ENCODE measurements at regions not wholly inside any gene's neighbourhood (a gene's known extent, or its start where the extent isn't known, plus 50 kb on each side); places are given as distances from the start of the nearest gene placed in this dataset.
"Not testable (repeated sequence)": the region's sequence is repeated elsewhere in the genome, so short reads cannot be mapped to it uniquely, and the experiment has no call there.

DNA sequence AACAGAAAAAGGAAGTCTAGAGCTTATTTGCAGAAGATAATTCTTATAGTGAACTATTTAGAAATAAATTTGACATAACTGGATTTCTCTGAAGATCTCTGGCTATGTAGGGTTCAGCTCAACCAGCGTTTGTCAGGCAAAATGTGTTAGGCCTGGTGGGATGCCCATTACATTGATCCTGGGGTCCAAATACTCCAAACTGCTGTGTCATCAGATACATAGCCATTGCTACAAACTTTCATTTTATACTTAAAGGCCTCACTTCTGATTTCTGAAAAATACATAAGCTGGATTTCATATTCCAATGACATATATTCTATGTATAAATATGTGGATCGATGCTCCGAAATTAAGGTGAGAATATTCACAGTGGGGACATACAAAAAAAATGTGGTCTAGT, 1958.9 kb upstream of the TENM3 start:
- Mint-ChIP-seq H3K27ac (no peak overlapping the region), H3K4me1 (peaks cover 0 to 7% of the 10 kb centered on the region in 2 donors)

DNA sequence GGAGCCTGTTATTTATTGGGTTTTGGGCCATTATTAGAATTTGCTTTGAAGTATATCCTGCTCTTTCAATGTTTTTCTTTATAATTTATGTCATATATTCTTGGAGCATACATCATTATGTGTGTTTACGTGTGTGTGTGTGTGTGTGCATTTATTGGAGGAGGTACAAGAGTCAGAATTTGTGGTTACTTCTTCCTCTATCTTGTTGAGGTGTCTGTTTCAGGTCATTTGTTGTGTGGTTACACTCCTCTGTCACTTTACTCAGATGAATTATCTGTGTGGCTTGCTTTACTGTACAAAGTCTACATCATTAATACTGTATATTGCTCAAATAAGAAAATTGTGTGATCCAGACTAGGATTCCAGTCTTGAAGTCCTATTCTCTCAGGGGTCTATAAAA, 1957.4 kb upstream of the TENM3 start:
- Mint-ChIP-seq H3K9me3 (peaks cover 2 to 53% (median 4%) of the 10 kb centered on the region in 6 donors), H3K4me3 (no peak overlapping the region), H3K27me3 (ENCODE audit: low read depth in 3 of 3) (peaks cover 0 to 1% (median 0%) of the 10 kb centered on the region in 3 donors), H3K27ac (no peak overlapping the region), H3K4me1 (peaks cover 0 to 7% of the 10 kb centered on the region in 2 donors), H3K36me3 (peaks cover 0 to 4% (median 0%) of the 10 kb centered on the region in 3 donors)
- no peak for DNase-seq

More for the DNA sequence above, 1958.9 kb upstream of the TENM3 start:
- peaks cover 0 to 41% (median 3%) of the 10 kb centered on the region in 6 donors for H3K9me3 Mint-ChIP-seq
- no peak overlapping the region for H3K4me3 Mint-ChIP-seq
- peaks cover 0 to 4% (median 0%) of the 10 kb centered on the region in 3 donors for H3K36me3 Mint-ChIP-seq
- no peak for DNase-seq
- H3K27me3 Mint-ChIP-seq (ENCODE audit: low read depth in 3 of 3), result no peaks in the 10 kb centered on the region

DNA sequence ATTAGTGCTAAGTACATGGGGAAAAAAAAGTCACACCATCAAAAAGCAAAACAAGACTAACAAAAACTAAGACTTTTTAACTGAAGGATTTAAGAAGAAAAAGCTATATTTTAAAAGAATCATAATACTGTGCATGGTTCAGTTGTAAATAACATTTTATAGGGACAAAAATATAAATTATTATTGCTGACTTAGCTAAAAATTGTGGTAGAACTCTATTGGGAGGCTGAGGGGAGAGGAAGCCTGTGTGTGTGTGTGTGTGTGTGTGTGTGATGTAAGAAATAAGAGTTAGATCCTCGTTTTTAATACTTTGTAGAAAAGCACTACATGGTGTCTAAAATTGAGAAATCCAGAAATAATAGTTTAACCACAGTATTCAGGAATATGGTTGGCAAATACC, 1950.9 kb upstream of the TENM3 start:
- Mint-ChIP-seq H3K9me3 (peaks cover 2 to 43% (median 5%) of the 10 kb centered on the region in 6 donors), H3K27ac (no peak overlapping the region), H3K27me3 (ENCODE audit: low read depth in 3 of 3) (peaks cover 0 to 1% (median 0%) of the 10 kb centered on the region in 3 donors), H3K36me3 (no peaks in the 10 kb centered on the region), H3K4me1 (no peaks in the 10 kb centered on the region), H3K4me3 (no peak overlapping the region)
- DNase-seq, result no peak

DNA sequence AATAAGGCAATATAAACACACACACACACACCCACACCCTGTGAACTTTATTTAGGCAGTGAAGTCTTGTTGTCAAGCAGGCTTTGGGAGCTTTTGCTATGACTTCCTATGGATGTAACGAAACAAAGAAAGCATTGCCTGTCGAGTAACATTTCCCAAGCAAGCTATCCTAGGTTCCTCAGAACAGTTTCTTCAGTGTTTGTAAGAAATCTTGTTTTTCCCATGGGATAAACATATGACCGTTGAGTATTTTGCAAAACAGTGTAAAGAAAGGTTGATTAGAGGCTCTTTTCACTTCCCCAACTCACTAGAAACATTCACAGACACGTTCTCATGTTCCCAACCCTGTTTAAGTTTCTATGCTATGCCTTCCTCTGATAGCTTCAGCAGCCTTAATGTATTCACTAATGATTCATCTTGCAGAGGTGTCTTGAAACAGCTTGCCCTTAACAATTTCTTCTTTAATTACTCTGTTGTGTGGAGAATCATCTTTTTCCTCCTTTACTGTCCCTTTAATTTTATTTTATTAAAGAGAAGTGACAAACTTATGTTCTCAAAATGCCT, 1947.1 kb upstream of the TENM3 start:
- Mint-ChIP-seq H3K4me3 (no peak overlapping the region), H3K27ac (no peak overlapping the region), H3K27me3 (ENCODE audit: low read depth in 3 of 3) (peaks cover 0 to 3% (median 2%) of the 10 kb centered on the region in 3 donors), H3K36me3 (no peaks in the 10 kb centered on the region), H3K4me1 (no peaks in the 10 kb centered on the region), H3K9me3 (peaks cover 2 to 52% (median 14%) of the 10 kb centered on the region in 6 donors)
- no peak for DNase-seq

DNA sequence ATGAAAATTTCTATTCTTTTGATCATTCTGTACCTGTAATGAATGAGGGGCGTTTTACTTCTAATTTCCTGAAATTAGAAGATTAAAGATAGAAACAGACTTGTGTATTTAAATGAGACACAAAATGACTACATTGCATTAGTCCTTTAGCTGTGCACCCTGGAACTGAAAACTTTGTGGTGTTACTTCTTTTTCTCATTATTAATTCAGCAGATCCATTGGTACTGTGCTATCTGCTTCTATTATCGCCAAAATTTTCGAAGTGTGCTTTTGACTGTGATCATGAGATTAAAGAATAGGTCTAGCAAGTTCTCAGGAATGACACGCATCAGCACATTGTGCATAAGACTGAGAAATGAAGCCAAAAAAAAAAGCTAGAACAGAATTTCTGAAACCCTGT, 1938.9 kb upstream of the TENM3 start:
- H3K9me3 Mint-ChIP-seq, result peaks cover 5 to 48% (median 12%) of the 10 kb centered on the region in 6 donors
- no peak overlapping the region for H3K27ac Mint-ChIP-seq
- H3K36me3 Mint-ChIP-seq, result no peaks in the 10 kb centered on the region
- H3K4me3 Mint-ChIP-seq, result no peak overlapping the region
- DNase-seq, result no peak
- H3K4me1 Mint-ChIP-seq, result no peaks in the 10 kb centered on the region
- peaks cover 0 to 2% (median 0%) of the 10 kb centered on the region in 3 donors for H3K27me3 Mint-ChIP-seq (ENCODE audit: low read depth in 3 of 3)

DNA sequence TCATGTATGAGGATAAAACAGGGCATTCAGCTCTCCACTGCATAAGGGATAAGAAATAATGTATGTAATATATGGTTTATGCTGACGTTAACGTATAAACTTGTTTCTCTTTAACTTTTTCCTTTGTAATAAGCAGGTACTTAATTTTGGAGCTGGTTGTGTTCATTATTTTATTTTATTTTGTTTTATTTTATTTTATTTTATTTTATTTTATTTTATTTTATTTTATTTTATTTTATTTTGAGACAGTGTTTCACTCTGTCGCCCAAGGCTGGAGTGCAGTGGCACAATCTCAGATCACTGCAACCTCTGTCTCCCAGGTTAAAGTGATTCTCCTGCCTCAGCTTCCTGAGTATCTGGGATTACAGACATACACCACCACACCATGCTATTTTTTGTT, 1932.6 kb upstream of the TENM3 start:
- no peak for DNase-seq
- Mint-ChIP-seq H3K9me3 (peaks cover 4 to 62% (median 11%) of the 10 kb centered on the region in 6 donors), H3K4me1 (no peaks in the 10 kb centered on the region), H3K27ac (no peak overlapping the region), H3K36me3 (no peaks in the 10 kb centered on the region), H3K27me3 (ENCODE audit: low read depth in 3 of 3) (no peaks in the 10 kb centered on the region), H3K4me3 (no peak overlapping the region)

DNA sequence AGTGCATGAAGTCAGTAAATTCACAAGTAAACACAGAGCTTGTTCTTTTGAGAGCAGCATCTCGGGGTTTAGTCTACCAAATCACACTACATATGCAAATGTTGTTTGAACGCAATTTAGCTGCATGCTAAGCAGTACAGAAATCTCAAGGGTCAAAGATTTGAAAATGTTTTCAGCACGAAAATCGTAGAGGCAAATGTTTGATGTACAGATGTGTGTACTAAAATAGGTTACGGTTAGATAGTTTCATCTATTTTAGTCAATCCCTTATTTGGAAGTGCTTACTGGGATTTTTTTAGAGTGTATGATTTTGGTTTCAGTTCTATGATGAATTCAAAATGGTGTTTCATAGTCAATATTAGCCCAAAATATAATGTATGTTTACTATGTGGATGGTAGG, 1928.2 kb upstream of the TENM3 start:
- Mint-ChIP-seq H3K27ac (no peak overlapping the region), H3K4me1 (no peaks in the 10 kb centered on the region), H3K9me3 (peaks cover 3 to 49% (median 10%) of the 10 kb centered on the region in 6 donors), H3K4me3 (no peak overlapping the region), H3K36me3 (peaks cover 0 to 5% (median 0%) of the 10 kb centered on the region in 3 donors), H3K27me3 (ENCODE audit: low read depth in 3 of 3) (no peaks in the 10 kb centered on the region)
- no peak for DNase-seq

DNA sequence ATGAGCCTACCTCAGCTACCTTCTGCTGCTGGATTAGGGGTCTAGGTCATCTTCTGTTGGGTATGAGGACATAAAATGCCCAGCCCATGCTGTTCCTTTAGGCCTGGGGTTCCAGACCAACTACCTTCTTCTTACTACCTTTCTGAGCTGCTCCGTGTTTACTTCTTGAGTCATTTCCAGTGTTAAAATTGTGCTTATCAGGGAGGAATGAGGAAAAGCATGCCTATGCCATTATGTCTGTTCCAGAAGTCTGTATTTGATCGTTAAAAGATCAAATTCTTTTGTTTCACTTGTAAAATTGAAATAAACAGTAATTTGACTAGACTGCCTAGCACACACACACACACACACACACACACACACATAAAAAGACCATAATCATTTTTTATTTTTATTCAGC, 1912.7 kb upstream of the TENM3 start:
- H3K27me3 Mint-ChIP-seq (ENCODE audit: low read depth in 3 of 3), result no peaks in the 10 kb centered on the region
- peaks cover 0 to 45% (median 15%) of the 10 kb centered on the region in 6 donors for H3K9me3 Mint-ChIP-seq
- no peak overlapping the region for H3K27ac Mint-ChIP-seq
- DNase-seq, result no peak
- no peaks in the 10 kb centered on the region for H3K36me3 Mint-ChIP-seq
- H3K4me1 Mint-ChIP-seq, result no peaks in the 10 kb centered on the region
- no peak overlapping the region for H3K4me3 Mint-ChIP-seq

DNA sequence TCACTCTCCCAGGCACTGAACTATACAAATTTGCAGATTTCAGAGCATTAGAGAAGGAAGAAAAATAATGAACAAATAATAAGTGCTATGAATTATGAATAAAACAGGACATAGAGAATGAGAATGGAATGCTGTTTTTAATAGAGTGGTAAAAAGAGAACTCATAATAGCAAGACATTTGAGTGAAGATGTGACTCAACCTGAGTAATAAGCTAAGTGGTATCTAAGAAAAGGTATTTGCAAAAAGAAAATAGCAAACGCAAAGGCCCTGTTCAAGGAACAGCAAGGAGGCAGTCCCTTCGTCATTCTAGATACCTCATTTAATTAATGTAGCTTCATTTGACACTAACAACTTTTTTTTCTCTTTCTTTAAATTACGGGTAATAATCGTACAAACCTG, 1910.0 kb upstream of the TENM3 start:
- Mint-ChIP-seq H3K9me3 (peaks cover 1 to 49% (median 15%) of the 10 kb centered on the region in 6 donors), H3K4me3 (no peak overlapping the region), H3K27ac (no peak overlapping the region), H3K4me1 (no peaks in the 10 kb centered on the region), H3K27me3 (ENCODE audit: low read depth in 3 of 3) (no peaks in the 10 kb centered on the region), H3K36me3 (no peaks in the 10 kb centered on the region)
- DNase-seq, result no peak

DNA sequence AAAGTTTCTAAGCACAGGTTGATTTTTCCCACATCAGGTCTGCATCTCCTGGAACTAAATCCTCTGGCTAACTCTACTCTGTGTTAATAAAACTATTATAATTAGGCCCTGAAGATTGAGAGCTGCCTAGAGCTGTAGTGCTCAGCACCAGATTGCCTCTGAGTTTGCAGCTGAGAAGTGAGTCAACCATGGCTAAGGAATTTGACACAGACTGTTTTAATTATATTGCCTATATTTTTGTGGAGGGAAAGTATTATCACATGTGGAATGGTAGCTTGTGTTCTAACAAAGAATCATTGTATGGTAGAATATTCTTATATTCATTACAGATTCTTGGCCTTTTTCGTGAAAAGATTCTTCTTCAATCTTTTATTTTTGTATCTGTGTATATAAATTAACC, 1907.6 kb upstream of the TENM3 start:
- H3K4me1 Mint-ChIP-seq, result no peaks in the 10 kb centered on the region
- no peaks in the 10 kb centered on the region for H3K36me3 Mint-ChIP-seq
- no peak overlapping the region for H3K4me3 Mint-ChIP-seq
- peaks cover 1 to 46% (median 12%) of the 10 kb centered on the region in 6 donors for H3K9me3 Mint-ChIP-seq
- H3K27me3 Mint-ChIP-seq (ENCODE audit: low read depth in 3 of 3), result no peaks in the 10 kb centered on the region
- no peak overlapping the region for H3K27ac Mint-ChIP-seq
- no peak for DNase-seq

DNA sequence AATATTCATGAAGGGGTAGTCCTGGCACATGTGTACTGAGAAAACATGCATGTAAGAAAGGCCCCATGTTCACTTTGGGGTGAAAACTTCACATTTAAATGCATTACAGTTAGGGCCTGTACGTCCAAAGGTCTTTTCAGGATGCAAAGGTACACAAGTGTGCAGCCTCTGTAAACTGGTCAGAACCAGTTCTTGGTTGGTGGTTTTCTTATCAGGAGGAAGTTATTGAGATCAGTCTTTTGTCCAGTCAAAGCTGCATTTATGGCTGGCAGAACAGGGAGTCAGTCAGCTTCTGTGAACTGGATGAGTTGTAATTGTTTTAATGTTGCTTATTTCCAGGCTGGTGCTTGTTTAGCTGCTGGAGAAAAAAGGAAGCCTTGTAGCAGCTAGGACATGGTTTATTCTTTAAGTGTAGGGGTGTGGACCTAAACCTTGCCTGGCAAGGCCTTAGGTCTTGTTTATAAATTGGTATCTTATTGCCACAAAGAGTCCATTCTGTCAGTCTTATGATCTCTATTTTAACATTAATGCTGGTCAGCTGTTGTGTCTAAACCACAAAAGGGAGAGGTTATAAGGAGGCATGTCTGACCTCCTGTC, 1906.6 kb upstream of the TENM3 start:
- H3K4me3 Mint-ChIP-seq, result no peak overlapping the region
- H3K27ac Mint-ChIP-seq, result no peak overlapping the region
- no peak for DNase-seq
- H3K9me3 Mint-ChIP-seq, result peaks cover 1 to 50% (median 12%) of the 10 kb centered on the region in 6 donors
- H3K36me3 Mint-ChIP-seq, result no peaks in the 10 kb centered on the region
- no peaks in the 10 kb centered on the region for H3K4me1 Mint-ChIP-seq
- no peaks in the 10 kb centered on the region for H3K27me3 Mint-ChIP-seq (ENCODE audit: low read depth in 3 of 3)

DNA sequence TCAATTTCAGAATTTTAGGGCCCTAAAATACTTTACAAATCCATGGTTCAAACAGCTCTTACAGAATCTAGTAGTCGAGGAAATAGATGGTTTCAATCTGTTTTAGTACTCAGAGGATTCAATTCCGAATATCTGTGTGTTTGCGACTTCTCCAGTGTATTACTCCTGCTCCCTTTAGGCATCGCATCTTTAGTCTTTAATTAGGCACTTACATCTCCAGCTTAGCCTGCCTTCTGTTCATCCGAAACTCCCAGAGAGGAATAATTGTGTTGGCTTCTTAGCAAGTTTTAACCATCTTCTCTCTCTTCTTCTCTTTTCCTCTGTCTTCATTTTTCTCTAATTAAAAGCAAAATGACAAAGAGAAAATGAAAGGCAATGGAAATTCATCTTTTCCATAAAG, 1901.3 kb upstream of the TENM3 start:
- no peak for DNase-seq
- H3K4me3 Mint-ChIP-seq, result no peak overlapping the region
- H3K27ac Mint-ChIP-seq, result no peak overlapping the region
- peaks cover 0 to 4% (median 0%) of the 10 kb centered on the region in 3 donors for H3K27me3 Mint-ChIP-seq (ENCODE audit: low read depth in 3 of 3)
- H3K9me3 Mint-ChIP-seq, result peaks cover 1 to 29% (median 4%) of the 10 kb centered on the region in 6 donors
- H3K36me3 Mint-ChIP-seq, result no peaks in the 10 kb centered on the region
- H3K4me1 Mint-ChIP-seq, result no peaks in the 10 kb centered on the region

DNA sequence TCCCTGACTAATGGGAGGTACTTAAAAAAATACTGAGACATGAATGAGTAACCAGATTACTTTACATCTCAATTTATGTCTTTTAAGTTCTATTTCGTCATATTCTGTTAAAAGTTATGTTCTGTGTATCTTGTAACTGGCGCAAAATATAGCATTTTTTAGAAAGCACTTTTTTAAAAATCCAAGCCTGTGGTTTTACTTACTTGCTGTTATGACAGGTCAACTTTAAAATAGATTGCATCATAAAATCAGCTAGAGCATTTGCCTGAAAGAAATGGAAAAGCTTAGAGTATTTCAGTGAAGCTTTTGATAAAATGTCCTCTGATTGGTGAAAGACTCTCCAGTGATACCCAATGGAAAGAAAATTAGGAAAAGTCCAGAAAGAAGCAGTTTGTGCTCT, 1892.3 kb upstream of the TENM3 start:
- Mint-ChIP-seq H3K27ac (no peak overlapping the region), H3K36me3 (peaks cover 0 to 7% (median 0%) of the 10 kb centered on the region in 3 donors), H3K9me3 (peaks cover 2 to 50% (median 16%) of the 10 kb centered on the region in 6 donors), H3K4me3 (no peak overlapping the region), H3K4me1 (no peaks in the 10 kb centered on the region), H3K27me3 (ENCODE audit: low read depth in 3 of 3) (peaks cover 0 to 3% (median 0%) of the 10 kb centered on the region in 3 donors)
- no peak for DNase-seq

DNA sequence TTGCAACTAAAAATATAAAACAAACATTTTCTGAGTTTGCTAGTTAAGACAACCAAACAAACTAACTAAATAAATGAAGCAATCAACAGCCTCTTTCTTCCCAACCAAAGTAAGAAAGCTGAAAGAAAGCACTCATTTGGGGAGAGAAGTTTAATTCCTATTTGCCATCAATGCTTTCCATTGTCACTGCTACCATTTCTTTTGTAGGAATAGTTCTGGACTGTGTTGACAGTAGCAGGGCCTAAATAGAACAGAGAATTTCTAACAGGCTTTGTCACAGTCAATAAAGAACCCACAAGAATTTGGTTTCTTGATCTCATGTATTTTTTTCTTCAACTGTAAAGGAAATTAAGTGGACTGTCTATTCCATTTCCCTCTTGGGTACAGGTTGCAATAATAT, 1886.4 kb upstream of the TENM3 start:
- Mint-ChIP-seq H3K4me3 (no peak overlapping the region), H3K27me3 (ENCODE audit: low read depth in 3 of 3) (peaks cover 0 to 3% (median 0%) of the 10 kb centered on the region in 3 donors), H3K4me1 (no peaks in the 10 kb centered on the region), H3K27ac (no peak overlapping the region), H3K9me3 (peaks cover 3 to 61% (median 14%) of the 10 kb centered on the region in 6 donors), H3K36me3 (peaks cover 0 to 7% (median 0%) of the 10 kb centered on the region in 3 donors)
- no peak for DNase-seq

DNA sequence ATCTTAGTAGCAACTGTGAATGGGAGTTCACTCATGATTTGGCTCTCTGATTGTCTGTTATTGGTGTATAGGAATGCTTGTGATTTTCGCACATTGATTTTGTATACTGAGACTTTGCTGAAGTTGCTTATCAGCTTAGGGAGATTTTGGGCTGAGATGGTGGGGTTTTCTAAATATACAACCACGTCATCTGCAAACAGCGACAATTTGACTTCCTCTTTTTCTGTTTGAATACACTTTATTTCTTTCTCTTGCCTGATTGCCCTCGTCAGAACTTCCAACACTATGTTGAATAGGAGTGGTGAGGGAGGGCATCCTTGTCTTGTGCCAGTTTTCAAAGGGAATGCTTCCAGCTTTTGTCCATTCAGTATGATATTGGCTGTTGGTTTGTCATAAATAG, 1883.1 kb upstream of the TENM3 start:
- not testable (repeated sequence) for H3K36me3 Mint-ChIP-seq; H3K27ac Mint-ChIP-seq; DNase-seq; H3K27me3 Mint-ChIP-seq (ENCODE audit: low read depth in 3 of 3); H3K4me1 Mint-ChIP-seq; H3K4me3 Mint-ChIP-seq
- peaks cover 2 to 57% (median 5%) of the 10 kb centered on the region in 6 donors for H3K9me3 Mint-ChIP-seq

Data from immature natural killer cell (primary cell).